ENCODE measurements at regions not wholly inside any gene's neighbourhood (a gene's known extent, or its start where the extent isn't known, plus 50 kb on each side); places are given as distances from the start of the nearest gene placed in this dataset.
"Not testable (repeated sequence)": the region's sequence is repeated elsewhere in the genome, so short reads cannot be mapped to it uniquely, and the experiment has no call there.

DNA sequence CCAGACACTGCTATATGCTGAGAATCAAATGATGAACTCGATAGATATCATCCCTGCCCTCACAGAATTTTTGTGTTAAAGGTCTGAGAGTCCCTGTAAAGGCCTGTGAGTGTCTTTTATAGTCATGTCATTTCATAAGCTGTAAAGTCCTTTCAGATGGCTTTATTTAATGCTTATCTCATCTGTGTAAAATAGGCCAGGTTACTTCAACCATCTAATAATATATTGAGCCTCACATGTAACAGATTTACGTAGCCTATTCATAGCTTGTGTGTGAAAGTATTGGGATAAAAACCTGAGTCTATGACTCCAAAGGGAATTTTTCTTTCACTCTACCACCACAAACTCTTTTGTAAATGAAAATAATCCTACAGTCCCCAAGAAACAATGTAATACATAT, 672.0 kb upstream of the SYT4 start:
- Histone ChIP-seq H3K79me2 (ENCODE audit: control insufficient read depth, insufficient read depth, low read length, unreplicated experiment) (no peaks in the 10 kb centered on the region), H3K27me3 (ENCODE audit: insufficient read depth, low read length) (no peaks in the 10 kb centered on the region), H3K27ac (ENCODE audit: low read depth, low read length) (no peak overlapping the region), H2AFZ (ENCODE audit: low read length, unreplicated experiment) (no peak overlapping the region), H3K36me3 (ENCODE audit: insufficient read depth, low read length) (no peaks in the 10 kb centered on the region), H3K4me3 (ENCODE audit: low read depth, low read length) (no peak overlapping the region), H3K4me1 (ENCODE audit: control insufficient read depth, insufficient read depth, low read length, unreplicated experiment) (no peaks in the 10 kb centered on the region)

DNA sequence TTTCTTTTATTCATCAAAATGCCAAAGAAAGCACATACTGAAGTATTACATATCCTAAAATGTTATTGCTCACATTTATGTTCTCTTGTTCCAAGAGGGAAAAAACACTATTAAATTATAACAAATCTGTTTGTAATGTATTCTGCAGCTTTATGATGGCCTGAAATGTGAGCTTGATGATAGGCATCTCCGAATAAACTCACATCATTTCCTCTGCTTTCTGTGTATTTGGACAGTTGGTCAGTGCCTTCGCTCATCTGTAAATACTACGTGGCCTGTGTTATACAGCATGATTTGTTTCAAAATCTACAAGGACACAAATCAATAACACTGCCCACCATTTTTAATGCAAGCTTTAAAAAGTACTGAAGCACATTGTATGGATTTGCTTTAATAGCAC, 672.8 kb upstream of the SYT4 start:
- Histone ChIP-seq H3K27ac (ENCODE audit: low read depth, low read length) (no peak overlapping the region), H3K79me2 (ENCODE audit: control insufficient read depth, insufficient read depth, low read length, unreplicated experiment) (no peaks in the 10 kb centered on the region), H3K4me1 (ENCODE audit: control insufficient read depth, insufficient read depth, low read length, unreplicated experiment) (no peaks in the 10 kb centered on the region), H2AFZ (ENCODE audit: low read length, unreplicated experiment) (no peak overlapping the region), H3K4me3 (ENCODE audit: low read depth, low read length) (no peak overlapping the region), H3K27me3 (ENCODE audit: insufficient read depth, low read length) (no peaks in the 10 kb centered on the region), H3K36me3 (ENCODE audit: insufficient read depth, low read length) (no peaks in the 10 kb centered on the region)

- Histone ChIP-seq H3K27ac (ENCODE audit: low read depth, low read length) (no peak overlapping the region), H3K36me3 (ENCODE audit: insufficient read depth, low read length) (no peaks in the 10 kb centered on the region), H3K79me2 (ENCODE audit: control insufficient read depth, insufficient read depth, low read length, unreplicated experiment) (no peaks in the 10 kb centered on the region), H3K27me3 (ENCODE audit: insufficient read depth, low read length) (no peaks in the 10 kb centered on the region), H2AFZ (ENCODE audit: low read length, unreplicated experiment) (no peak overlapping the region), H3K4me3 (ENCODE audit: low read depth, low read length) (no peak overlapping the region), H3K4me1 (ENCODE audit: control insufficient read depth, insufficient read depth, low read length, unreplicated experiment) (no peaks in the 10 kb centered on the region)
These were observed 675.1 kb upstream of the SYT4 start for GRCh38 chr18:43952398-43952797.

DNA sequence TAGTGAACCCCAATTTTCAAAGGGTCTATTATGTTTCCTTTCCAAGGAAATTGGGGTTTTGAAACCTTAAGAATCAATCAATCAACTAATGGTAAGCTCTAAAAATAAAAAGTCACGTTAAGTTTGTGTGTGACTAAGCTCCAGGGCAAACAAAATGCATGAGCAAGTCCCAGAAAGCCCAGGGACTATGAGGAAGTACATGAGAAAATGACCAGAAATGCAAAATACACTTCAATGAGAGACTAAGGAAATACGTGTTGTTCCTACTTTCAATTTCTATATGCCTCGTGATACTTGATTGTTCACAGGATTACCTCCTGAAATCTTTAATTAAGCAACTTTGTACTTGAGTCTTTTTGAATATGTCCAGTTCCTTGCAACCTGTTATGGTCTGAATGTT, 684.4 kb upstream of the SYT4 start:
- no peaks in the 10 kb centered on the region for H3K4me1 ChIP-seq (ENCODE audit: control insufficient read depth, insufficient read depth, low read length, unreplicated experiment)
- H3K27me3 ChIP-seq (ENCODE audit: insufficient read depth, low read length) = no peaks in the 10 kb centered on the region
- H3K4me3 ChIP-seq (ENCODE audit: low read depth, low read length) = no peak overlapping the region
- H3K27ac ChIP-seq (ENCODE audit: low read depth, low read length) = no peak overlapping the region
- H3K79me2 ChIP-seq (ENCODE audit: control insufficient read depth, insufficient read depth, low read length, unreplicated experiment) = no peaks in the 10 kb centered on the region
- H3K36me3 ChIP-seq (ENCODE audit: insufficient read depth, low read length) = no peaks in the 10 kb centered on the region
- H2AFZ ChIP-seq (ENCODE audit: low read length, unreplicated experiment) = no peak overlapping the region

DNA sequence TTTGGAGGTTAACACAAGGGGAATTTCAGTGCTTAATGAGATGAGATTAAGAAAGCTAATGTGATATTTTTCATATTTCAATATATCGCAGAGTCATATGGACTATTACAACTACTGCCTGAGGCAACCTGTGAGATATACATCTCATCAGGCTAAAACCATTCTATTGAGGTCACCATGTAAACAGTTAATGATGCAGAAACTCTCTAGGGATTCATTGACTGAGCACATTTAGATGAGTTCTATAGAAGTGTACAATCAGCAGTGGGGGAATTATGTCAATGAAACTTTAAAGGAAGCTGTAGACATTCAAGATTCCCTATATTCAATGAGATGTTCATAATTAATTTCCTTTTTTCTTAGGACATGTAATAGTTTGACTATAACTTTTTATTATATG, 687.4 kb upstream of the SYT4 start:
- no peak overlapping the region for H3K27ac ChIP-seq (ENCODE audit: low read depth, low read length)
- no peaks in the 10 kb centered on the region for H3K36me3 ChIP-seq (ENCODE audit: insufficient read depth, low read length)
- H3K27me3 ChIP-seq (ENCODE audit: insufficient read depth, low read length) = no peaks in the 10 kb centered on the region
- no peaks in the 10 kb centered on the region for H3K79me2 ChIP-seq (ENCODE audit: control insufficient read depth, insufficient read depth, low read length, unreplicated experiment)
- H3K4me1 ChIP-seq (ENCODE audit: control insufficient read depth, insufficient read depth, low read length, unreplicated experiment) = no peaks in the 10 kb centered on the region
- no peak overlapping the region for H3K4me3 ChIP-seq (ENCODE audit: low read depth, low read length)
- H2AFZ ChIP-seq (ENCODE audit: low read length, unreplicated experiment) = no peak overlapping the region

GRCh38 chr18:43965691-43966090, 688.4 kb upstream of the SYT4 start:
- Histone ChIP-seq H3K36me3 (ENCODE audit: insufficient read depth, low read length) (no peaks in the 10 kb centered on the region), H2AFZ (ENCODE audit: low read length, unreplicated experiment) (no peak overlapping the region), H3K79me2 (ENCODE audit: control insufficient read depth, insufficient read depth, low read length, unreplicated experiment) (no peaks in the 10 kb centered on the region), H3K4me1 (ENCODE audit: control insufficient read depth, insufficient read depth, low read length, unreplicated experiment) (peaks cover 8% of the 10 kb centered on the region), H3K27ac (ENCODE audit: low read depth, low read length) (no peak overlapping the region), H3K4me3 (ENCODE audit: low read depth, low read length) (no peak overlapping the region), H3K27me3 (ENCODE audit: insufficient read depth, low read length) (no peaks in the 10 kb centered on the region)

DNA sequence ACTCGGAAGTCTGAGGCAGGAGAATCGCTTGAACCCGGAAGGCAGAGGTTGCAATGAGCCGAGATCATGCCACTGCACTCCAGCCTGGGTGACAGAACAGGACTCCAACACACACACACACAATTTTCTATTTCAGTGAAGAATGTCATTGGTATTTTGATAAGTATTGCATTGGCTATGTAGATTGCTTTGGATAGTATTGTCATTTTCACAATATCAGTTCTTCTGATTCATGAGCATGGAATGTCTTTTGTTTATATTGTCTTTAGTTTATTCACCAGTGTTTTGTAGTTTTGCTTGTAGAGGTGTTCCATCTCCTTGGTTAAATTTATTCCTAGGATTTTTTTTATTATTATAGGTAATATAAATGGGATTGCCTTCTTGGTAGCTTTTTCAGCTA, 693.4 kb upstream of the SYT4 start:
- no peak overlapping the region for H3K4me3 ChIP-seq (ENCODE audit: low read depth, low read length)
- no peak overlapping the region for H2AFZ ChIP-seq (ENCODE audit: low read length, unreplicated experiment)
- no peaks in the 10 kb centered on the region for H3K27me3 ChIP-seq (ENCODE audit: insufficient read depth, low read length)

GRCh38 chr18:43978174-43978573, 700.9 kb upstream of the SYT4 start:
- H3K4me3 ChIP-seq (ENCODE audit: low read depth, low read length) = no peak overlapping the region
- H3K4me1 ChIP-seq (ENCODE audit: control insufficient read depth, insufficient read depth, low read length, unreplicated experiment) = no peaks in the 10 kb centered on the region
- H3K27me3 ChIP-seq (ENCODE audit: insufficient read depth, low read length) = no peaks in the 10 kb centered on the region
- H3K36me3 ChIP-seq (ENCODE audit: insufficient read depth, low read length) = no peaks in the 10 kb centered on the region
- H3K79me2 ChIP-seq (ENCODE audit: control insufficient read depth, insufficient read depth, low read length, unreplicated experiment) = no peaks in the 10 kb centered on the region
- H2AFZ ChIP-seq (ENCODE audit: low read length, unreplicated experiment) = no peak overlapping the region
- H3K27ac ChIP-seq (ENCODE audit: low read depth, low read length) = no peak overlapping the region

More for the DNA sequence above, 693.4 kb upstream of the SYT4 start:
- Histone ChIP-seq H3K36me3 (ENCODE audit: insufficient read depth, low read length) (no peaks in the 10 kb centered on the region), H3K27ac (ENCODE audit: low read depth, low read length) (no peak overlapping the region), H3K79me2 (ENCODE audit: control insufficient read depth, insufficient read depth, low read length, unreplicated experiment) (no peaks in the 10 kb centered on the region), H3K4me1 (ENCODE audit: control insufficient read depth, insufficient read depth, low read length, unreplicated experiment) (peaks cover 14% of the 10 kb centered on the region)

GRCh38 chr18:43982582-43982981, 698.1 kb upstream of the SETBP1 start:
- no peak overlapping the region for H3K4me3 ChIP-seq (ENCODE audit: low read depth, low read length)
- no peak overlapping the region for H2AFZ ChIP-seq (ENCODE audit: low read length, unreplicated experiment)
- no peaks in the 10 kb centered on the region for H3K4me1 ChIP-seq (ENCODE audit: control insufficient read depth, insufficient read depth, low read length, unreplicated experiment)
- H3K27me3 ChIP-seq (ENCODE audit: insufficient read depth, low read length) = no peaks in the 10 kb centered on the region
- no peaks in the 10 kb centered on the region for H3K36me3 ChIP-seq (ENCODE audit: insufficient read depth, low read length)
- no peak overlapping the region for H3K27ac ChIP-seq (ENCODE audit: low read depth, low read length)
- no peaks in the 10 kb centered on the region for H3K79me2 ChIP-seq (ENCODE audit: control insufficient read depth, insufficient read depth, low read length, unreplicated experiment)

DNA sequence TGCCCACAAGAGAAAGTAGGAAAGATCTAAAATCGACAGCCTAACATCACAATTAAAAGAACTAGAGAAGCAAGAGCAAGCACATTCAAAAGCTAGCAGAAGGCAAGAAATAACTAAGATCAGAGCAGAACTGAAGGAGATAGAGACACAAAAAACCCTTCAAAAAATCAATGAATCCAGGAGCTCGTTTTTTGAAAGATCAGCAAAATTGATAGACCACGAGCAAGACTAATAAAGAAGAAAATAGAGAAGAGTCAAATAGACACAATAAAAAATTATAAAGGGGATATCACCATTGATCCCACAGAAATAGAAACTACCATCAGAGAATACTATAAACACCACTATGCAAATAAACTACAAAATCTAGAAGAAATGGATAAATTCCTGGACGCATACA, 693.6 kb upstream of the SETBP1 start:
- H3K27me3 ChIP-seq (ENCODE audit: insufficient read depth, low read length); H2AFZ ChIP-seq (ENCODE audit: low read length, unreplicated experiment); H3K36me3 ChIP-seq (ENCODE audit: insufficient read depth, low read length); H3K4me1 ChIP-seq (ENCODE audit: control insufficient read depth, insufficient read depth, low read length, unreplicated experiment); H3K27ac ChIP-seq (ENCODE audit: low read depth, low read length); H3K79me2 ChIP-seq (ENCODE audit: control insufficient read depth, insufficient read depth, low read length, unreplicated experiment); H3K4me3 ChIP-seq (ENCODE audit: low read depth, low read length): not testable (repeated sequence)

DNA sequence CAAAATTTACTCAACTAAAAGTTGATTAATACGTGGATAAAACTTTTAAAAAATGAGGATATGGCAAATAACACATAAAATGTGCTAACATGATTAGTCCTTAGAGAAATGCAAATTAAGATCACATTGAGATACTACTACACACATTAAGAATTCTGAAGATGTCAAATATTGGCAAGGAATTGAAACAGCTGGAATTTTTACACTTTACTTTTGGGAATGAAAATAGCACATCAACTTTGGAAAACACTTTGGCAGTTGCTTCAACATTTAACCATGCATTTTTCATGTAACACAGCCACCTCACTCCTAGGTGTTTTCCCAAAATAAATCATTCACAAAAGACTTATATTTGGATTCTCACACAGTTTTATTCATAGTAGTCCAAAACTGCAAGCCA, 687.9 kb upstream of the SETBP1 start:
- no peak overlapping the region for H3K4me3 ChIP-seq (ENCODE audit: low read depth, low read length)
- no peak overlapping the region for H3K27ac ChIP-seq (ENCODE audit: low read depth, low read length)
- H3K4me1 ChIP-seq (ENCODE audit: control insufficient read depth, insufficient read depth, low read length, unreplicated experiment) = no peaks in the 10 kb centered on the region
- H3K79me2 ChIP-seq (ENCODE audit: control insufficient read depth, insufficient read depth, low read length, unreplicated experiment) = no peaks in the 10 kb centered on the region
- H3K36me3 ChIP-seq (ENCODE audit: insufficient read depth, low read length) = no peaks in the 10 kb centered on the region
- H3K27me3 ChIP-seq (ENCODE audit: insufficient read depth, low read length) = no peaks in the 10 kb centered on the region
- no peak overlapping the region for H2AFZ ChIP-seq (ENCODE audit: low read length, unreplicated experiment)

DNA sequence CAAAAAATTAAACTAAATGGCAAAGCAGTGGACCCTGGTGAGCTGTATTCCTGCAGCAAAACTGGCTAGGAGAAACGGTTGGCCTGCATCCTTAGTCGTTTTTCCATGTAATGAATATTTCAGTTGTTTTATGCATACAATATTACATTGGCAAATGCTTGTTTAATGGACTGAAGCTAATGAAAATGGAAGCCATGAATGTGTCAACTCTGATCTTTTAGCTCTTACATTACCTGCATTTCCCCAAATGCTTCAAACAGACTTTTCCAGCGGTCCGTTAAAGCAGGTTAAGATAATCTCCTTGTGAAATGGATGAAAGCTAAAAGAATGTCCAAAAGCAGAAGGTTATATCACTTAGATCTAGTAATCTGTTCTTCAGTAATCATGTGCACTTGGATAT, 686.3 kb upstream of the SETBP1 start:
- Histone ChIP-seq H3K79me2 (ENCODE audit: control insufficient read depth, insufficient read depth, low read length, unreplicated experiment) (no peaks in the 10 kb centered on the region), H2AFZ (ENCODE audit: low read length, unreplicated experiment) (no peak overlapping the region), H3K4me3 (ENCODE audit: low read depth, low read length) (no peak overlapping the region), H3K36me3 (ENCODE audit: insufficient read depth, low read length) (no peaks in the 10 kb centered on the region), H3K27ac (ENCODE audit: low read depth, low read length) (no peak overlapping the region), H3K27me3 (ENCODE audit: insufficient read depth, low read length) (no peaks in the 10 kb centered on the region), H3K4me1 (ENCODE audit: control insufficient read depth, insufficient read depth, low read length, unreplicated experiment) (no peaks in the 10 kb centered on the region)

Measured in ACC112 (cell line).